ENCODE measurements at regions not wholly inside any gene's neighbourhood (a gene's known extent, or its start where the extent isn't known, plus 50 kb on each side); places are given as distances from the start of the nearest gene placed in this dataset.

DNA sequence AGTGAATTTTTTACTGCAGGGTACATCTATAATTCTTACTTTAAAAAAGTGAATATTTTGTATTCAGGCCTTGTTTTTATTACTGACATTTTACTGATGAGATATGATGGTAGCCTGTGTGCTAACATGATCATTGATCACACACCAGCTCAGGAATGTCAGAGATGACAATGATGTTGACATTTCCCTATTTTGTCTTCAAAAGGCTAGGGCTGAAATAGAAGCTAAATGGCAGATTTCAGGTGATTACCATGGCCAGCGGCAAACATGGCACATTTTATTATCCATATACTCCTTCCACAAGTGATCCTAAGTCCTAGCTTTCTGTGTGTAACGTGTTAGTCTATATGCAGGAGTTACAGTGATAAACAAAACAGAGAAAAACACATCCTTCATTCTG is 544.3 kb upstream of the MIR17HG start:
- no peaks in the 10 kb centered on the region for H3K27me3 ChIP-seq (ENCODE audit: control insufficient read depth in 1 of 2, insufficient read depth in 2 of 2, low read length in 2 of 2)
- H3K36me3 ChIP-seq (ENCODE audit: control insufficient read depth in 2 of 2, insufficient read depth in 2 of 2, low read length in 1 of 2) = no peaks in the 10 kb centered on the region
- no peak overlapping the region for H3K27ac ChIP-seq (ENCODE audit: low read depth in 2 of 2, low read length in 1 of 2)
- WGBS, 2 donors = 58 to 73% methylated on average over 2 of the region's 2 CpGs
- H3K4me1 ChIP-seq (ENCODE audit: control insufficient read depth in 2 of 2, insufficient read depth in 2 of 2, low read length in 1 of 2) = no peaks in the 10 kb centered on the region
- no peak overlapping the region for H3K4me3 ChIP-seq (ENCODE audit: low read depth in 1 of 2, low read length in 2 of 2)
- H3K9me3 ChIP-seq (ENCODE audit: control insufficient read depth in 2 of 2, insufficient read depth in 1 of 2, low read depth in 1 of 2, low read length in 1 of 2) = peaks cover 0 to 4% of the 10 kb centered on the region in 2 donors

DNA sequence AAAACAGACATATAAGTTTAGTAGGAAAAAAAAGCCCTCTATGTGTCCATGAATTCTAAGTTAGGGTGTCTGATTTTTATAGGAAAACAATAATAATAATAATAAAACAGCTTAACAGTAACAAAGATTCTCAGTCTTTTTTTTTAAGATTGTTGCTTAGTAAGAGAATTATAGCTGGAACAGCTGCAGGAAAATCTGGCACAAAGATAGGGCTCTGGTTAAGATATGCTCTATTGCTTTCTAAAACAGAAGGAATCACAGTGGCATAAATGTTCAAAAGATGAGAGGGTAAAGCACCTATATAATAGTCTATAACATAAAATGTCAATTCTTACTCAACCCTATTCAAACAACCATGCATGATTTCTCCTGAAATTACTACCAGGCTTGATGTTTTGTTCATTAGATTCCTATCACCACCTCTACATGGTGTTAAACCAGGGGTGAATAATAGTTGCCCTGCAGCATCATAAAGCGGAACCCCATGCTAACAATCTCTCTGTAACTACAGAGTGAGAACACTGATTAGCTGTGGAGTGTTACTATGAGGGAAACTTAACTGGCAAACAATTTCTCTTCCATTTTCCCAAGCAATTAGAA is 541.4 kb upstream of the MIR17HG start:
- no peaks in the 10 kb centered on the region for H3K36me3 ChIP-seq (ENCODE audit: control insufficient read depth in 2 of 2, insufficient read depth in 2 of 2, low read length in 1 of 2)
- H3K27ac ChIP-seq (ENCODE audit: low read depth in 2 of 2, low read length in 1 of 2) = no peak overlapping the region
- no peaks in the 10 kb centered on the region for H3K27me3 ChIP-seq (ENCODE audit: control insufficient read depth in 1 of 2, insufficient read depth in 2 of 2, low read length in 2 of 2)
- no peak overlapping the region for H3K4me3 ChIP-seq (ENCODE audit: low read depth in 1 of 2, low read length in 2 of 2)
- H3K4me1 ChIP-seq (ENCODE audit: control insufficient read depth in 2 of 2, insufficient read depth in 2 of 2, low read length in 1 of 2) = no peaks in the 10 kb centered on the region
- WGBS, 2 donors = 58 to 74% methylated on average over 1 of the region's 1 CpG
- peaks cover 0 to 4% of the 10 kb centered on the region in 2 donors for H3K9me3 ChIP-seq (ENCODE audit: control insufficient read depth in 2 of 2, insufficient read depth in 1 of 2, low read depth in 1 of 2, low read length in 1 of 2)

DNA sequence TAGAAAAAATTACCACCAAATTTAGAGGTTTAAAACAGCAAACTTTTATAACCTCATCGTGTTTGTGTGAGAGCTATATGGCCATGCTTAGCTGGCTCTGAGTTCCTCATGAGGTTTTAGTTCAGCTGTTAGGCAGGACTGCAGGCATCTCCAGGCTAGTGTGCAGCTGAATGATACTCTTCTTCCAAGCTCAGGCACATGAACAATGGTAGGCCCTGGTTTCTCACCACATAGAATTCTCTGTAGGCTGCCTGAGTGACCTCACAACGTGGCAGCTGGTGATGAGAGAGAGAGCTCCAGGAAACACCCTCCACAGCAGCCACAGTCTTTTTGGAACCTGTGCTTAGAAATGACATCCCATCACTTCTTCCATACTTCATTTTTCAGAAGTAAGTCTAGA is 540.6 kb upstream of the MIR17HG start:
- Histone ChIP-seq H3K36me3 (ENCODE audit: control insufficient read depth in 2 of 2, insufficient read depth in 2 of 2, low read length in 1 of 2) (no peaks in the 10 kb centered on the region), H3K27me3 (ENCODE audit: control insufficient read depth in 1 of 2, insufficient read depth in 2 of 2, low read length in 2 of 2) (no peaks in the 10 kb centered on the region), H3K9me3 (ENCODE audit: control insufficient read depth in 2 of 2, insufficient read depth in 1 of 2, low read depth in 1 of 2, low read length in 1 of 2) (peaks cover 0 to 4% of the 10 kb centered on the region in 2 donors), H3K4me1 (ENCODE audit: control insufficient read depth in 2 of 2, insufficient read depth in 2 of 2, low read length in 1 of 2) (no peaks in the 10 kb centered on the region), H3K27ac (ENCODE audit: low read depth in 2 of 2, low read length in 1 of 2) (no peak overlapping the region), H3K4me3 (ENCODE audit: low read depth in 1 of 2, low read length in 2 of 2) (no peak overlapping the region)
- 65 to 68% methylated on average over 2 of the region's 2 CpGs for WGBS, 2 donors

DNA sequence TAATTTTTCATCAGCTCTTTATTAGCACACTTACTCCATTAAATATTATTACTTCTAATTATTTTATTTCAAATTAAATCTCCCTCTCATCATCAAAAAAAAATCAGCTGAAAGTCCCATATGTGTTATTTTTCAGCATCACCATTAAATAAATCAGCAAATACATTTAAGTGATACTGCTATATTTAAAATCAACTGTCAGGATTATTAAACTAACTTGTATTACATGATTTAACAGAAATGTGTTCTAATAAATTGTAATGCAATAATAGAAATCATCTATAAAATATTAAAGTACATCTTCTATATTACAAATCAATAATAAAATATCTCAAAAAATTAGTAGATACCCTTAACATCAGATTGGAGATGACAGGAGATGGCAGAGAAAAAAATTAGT is 538.6 kb upstream of the MIR17HG start:
- Histone ChIP-seq H3K27me3 (ENCODE audit: control insufficient read depth in 1 of 2, insufficient read depth in 2 of 2, low read length in 2 of 2) (no peaks in the 10 kb centered on the region), H3K36me3 (ENCODE audit: control insufficient read depth in 2 of 2, insufficient read depth in 2 of 2, low read length in 1 of 2) (no peaks in the 10 kb centered on the region), H3K4me1 (ENCODE audit: control insufficient read depth in 2 of 2, insufficient read depth in 2 of 2, low read length in 1 of 2) (no peaks in the 10 kb centered on the region), H3K9me3 (ENCODE audit: control insufficient read depth in 2 of 2, insufficient read depth in 1 of 2, low read depth in 1 of 2, low read length in 1 of 2) (peaks cover 2 to 11% of the 10 kb centered on the region in 2 donors), H3K4me3 (ENCODE audit: low read depth in 1 of 2, low read length in 2 of 2) (no peak overlapping the region), H3K27ac (ENCODE audit: low read depth in 2 of 2, low read length in 1 of 2) (no peak overlapping the region)

DNA sequence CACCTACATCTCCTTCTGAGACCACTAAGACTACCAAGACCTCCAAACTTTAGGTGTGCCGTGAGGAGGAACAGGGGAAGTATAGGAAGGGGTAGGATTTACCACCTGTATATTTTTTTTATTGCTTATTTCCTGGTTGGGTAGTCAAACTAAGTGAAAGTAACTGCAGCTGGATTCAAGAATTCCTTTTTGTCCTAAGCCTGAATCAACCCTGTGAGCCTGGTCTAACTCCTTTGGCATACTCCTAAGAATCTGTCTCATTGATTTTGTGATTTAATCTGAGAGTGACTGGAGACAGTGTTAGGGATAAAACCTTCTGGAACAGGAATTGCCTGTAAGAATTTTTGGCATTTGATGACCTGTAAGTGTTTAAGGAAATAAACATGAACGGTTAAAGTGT is 523.5 kb upstream of the MIR17HG start:
- Histone ChIP-seq H3K36me3 (ENCODE audit: control insufficient read depth in 2 of 2, insufficient read depth in 2 of 2, low read length in 1 of 2) (no peaks in the 10 kb centered on the region), H3K9me3 (ENCODE audit: control insufficient read depth in 2 of 2, insufficient read depth in 1 of 2, low read depth in 1 of 2, low read length in 1 of 2) (no peaks in the 10 kb centered on the region), H3K4me1 (ENCODE audit: control insufficient read depth in 2 of 2, insufficient read depth in 2 of 2, low read length in 1 of 2) (no peaks in the 10 kb centered on the region), H3K27me3 (ENCODE audit: control insufficient read depth in 1 of 2, insufficient read depth in 2 of 2, low read length in 2 of 2) (no peaks in the 10 kb centered on the region), H3K27ac (ENCODE audit: low read depth in 2 of 2, low read length in 1 of 2) (no peak overlapping the region), H3K4me3 (ENCODE audit: low read depth in 1 of 2, low read length in 2 of 2) (no peak overlapping the region)
- WGBS, 2 donors = 30 to 38% methylated on average over 2 of the region's 2 CpGs

DNA sequence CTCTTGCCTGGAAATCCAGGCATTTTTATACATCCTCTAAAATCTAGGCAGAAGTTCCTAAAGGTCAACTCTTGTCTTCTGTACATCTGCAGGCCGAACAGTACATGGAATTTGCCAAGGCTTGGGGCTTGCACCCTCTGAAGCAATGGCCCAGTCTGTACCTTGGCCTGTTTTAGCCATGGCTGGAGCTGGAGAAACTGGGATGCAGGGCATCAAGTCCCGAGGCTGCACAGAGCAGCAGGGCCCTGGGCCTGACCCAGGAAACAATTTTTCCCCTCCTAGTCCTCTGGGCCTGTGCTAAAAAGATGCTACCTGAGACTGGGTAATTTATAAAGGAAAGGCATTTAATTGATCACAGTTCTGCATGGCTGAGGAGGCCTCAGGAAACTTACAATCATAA is 520.8 kb upstream of the MIR17HG start:
- 78 to 82% methylated on average over 2 of the region's 2 CpGs for WGBS, 2 donors
- no peaks in the 10 kb centered on the region for H3K4me1 ChIP-seq (ENCODE audit: control insufficient read depth in 2 of 2, insufficient read depth in 2 of 2, low read length in 1 of 2)
- no peaks in the 10 kb centered on the region for H3K27me3 ChIP-seq (ENCODE audit: control insufficient read depth in 1 of 2, insufficient read depth in 2 of 2, low read length in 2 of 2)
- H3K9me3 ChIP-seq (ENCODE audit: control insufficient read depth in 2 of 2, insufficient read depth in 1 of 2, low read depth in 1 of 2, low read length in 1 of 2) = no peaks in the 10 kb centered on the region
- no peak overlapping the region for H3K4me3 ChIP-seq (ENCODE audit: low read depth in 1 of 2, low read length in 2 of 2)
- no peak overlapping the region for H3K27ac ChIP-seq (ENCODE audit: low read depth in 2 of 2, low read length in 1 of 2)
- no peaks in the 10 kb centered on the region for H3K36me3 ChIP-seq (ENCODE audit: control insufficient read depth in 2 of 2, insufficient read depth in 2 of 2, low read length in 1 of 2)

DNA sequence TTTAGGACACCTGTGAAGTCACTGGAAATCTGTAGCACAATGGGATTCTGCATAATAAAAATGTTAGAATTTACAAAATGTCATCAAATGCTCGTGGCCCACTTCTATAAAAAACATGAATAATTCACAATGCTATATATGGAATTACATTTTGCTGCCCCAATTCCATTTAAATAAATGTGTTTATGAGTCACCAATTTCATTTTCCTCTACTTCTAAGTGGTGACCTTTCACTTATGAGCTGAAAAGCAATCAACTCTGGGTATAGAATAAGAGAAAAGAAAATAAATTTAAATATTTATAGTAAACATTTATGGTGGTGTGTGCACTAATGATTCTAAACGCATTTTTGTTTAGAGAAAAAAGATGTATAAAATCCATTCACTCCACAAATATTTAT is 516.7 kb upstream of the MIR17HG start:
- 53% methylated on average over 2 of the region's 2 CpGs for WGBS, 2 donors
- no peaks in the 10 kb centered on the region for H3K27me3 ChIP-seq (ENCODE audit: control insufficient read depth in 1 of 2, insufficient read depth in 2 of 2, low read length in 2 of 2)

DNA sequence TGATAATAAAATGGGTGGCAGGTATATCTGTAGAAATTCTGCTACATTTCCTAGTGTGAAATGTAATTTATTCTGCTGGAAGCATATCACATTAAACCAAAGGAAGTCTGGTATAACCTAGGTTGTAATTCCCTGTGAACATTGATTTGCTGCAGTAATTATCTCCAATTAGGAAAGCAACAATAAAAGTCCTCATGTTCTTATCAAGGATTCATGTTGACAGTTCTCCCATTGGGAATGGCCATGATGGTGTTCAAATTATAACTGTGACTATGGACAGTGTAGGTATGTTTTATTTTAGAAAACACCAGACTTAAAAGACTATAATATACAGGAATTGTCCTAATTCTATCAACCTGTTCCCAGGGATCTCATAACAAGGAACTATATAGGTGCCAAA is 513.5 kb upstream of the MIR17HG start:
- Histone ChIP-seq H3K4me3 (ENCODE audit: low read depth in 1 of 2, low read length in 2 of 2) (no peak overlapping the region), H3K36me3 (ENCODE audit: control insufficient read depth in 2 of 2, insufficient read depth in 2 of 2, low read length in 1 of 2) (no peaks in the 10 kb centered on the region), H3K27me3 (ENCODE audit: control insufficient read depth in 1 of 2, insufficient read depth in 2 of 2, low read length in 2 of 2) (no peaks in the 10 kb centered on the region), H3K27ac (ENCODE audit: low read depth in 2 of 2, low read length in 1 of 2) (no peak overlapping the region), H3K4me1 (ENCODE audit: control insufficient read depth in 2 of 2, insufficient read depth in 2 of 2, low read length in 1 of 2) (no peaks in the 10 kb centered on the region), H3K9me3 (ENCODE audit: control insufficient read depth in 2 of 2, insufficient read depth in 1 of 2, low read depth in 1 of 2, low read length in 1 of 2) (no peaks in the 10 kb centered on the region)

More for the DNA sequence above, 516.7 kb upstream of the MIR17HG start:
- Histone ChIP-seq H3K4me3 (ENCODE audit: low read depth in 1 of 2, low read length in 2 of 2) (no peak overlapping the region), H3K36me3 (ENCODE audit: control insufficient read depth in 2 of 2, insufficient read depth in 2 of 2, low read length in 1 of 2) (no peaks in the 10 kb centered on the region), H3K4me1 (ENCODE audit: control insufficient read depth in 2 of 2, insufficient read depth in 2 of 2, low read length in 1 of 2) (no peaks in the 10 kb centered on the region), H3K27ac (ENCODE audit: low read depth in 2 of 2, low read length in 1 of 2) (no peak overlapping the region), H3K9me3 (ENCODE audit: control insufficient read depth in 2 of 2, insufficient read depth in 1 of 2, low read depth in 1 of 2, low read length in 1 of 2) (no peaks in the 10 kb centered on the region)

DNA sequence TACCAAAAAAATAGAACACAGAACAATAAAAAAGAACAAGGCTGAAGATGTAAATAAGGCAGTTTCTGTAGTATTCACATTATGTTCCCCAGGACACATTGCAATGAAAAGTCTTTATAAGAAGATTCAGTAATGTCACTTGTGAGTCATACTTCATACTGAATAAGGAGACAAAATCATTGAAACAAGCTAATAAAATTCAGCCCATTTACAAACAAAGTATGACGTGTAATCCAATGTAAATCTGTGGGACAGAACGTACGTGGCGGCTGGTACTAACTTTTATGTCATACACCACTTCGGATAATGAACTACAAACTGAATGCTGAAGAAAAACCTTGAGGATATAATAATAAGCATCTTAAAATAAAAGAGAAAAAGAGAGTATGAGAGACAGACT is 512.8 kb upstream of the MIR17HG start:
- no peaks in the 10 kb centered on the region for H3K27me3 ChIP-seq (ENCODE audit: control insufficient read depth in 1 of 2, insufficient read depth in 2 of 2, low read length in 2 of 2)
- no peak overlapping the region for H3K4me3 ChIP-seq (ENCODE audit: low read depth in 1 of 2, low read length in 2 of 2)
- no peaks in the 10 kb centered on the region for H3K36me3 ChIP-seq (ENCODE audit: control insufficient read depth in 2 of 2, insufficient read depth in 2 of 2, low read length in 1 of 2)
- no peak overlapping the region for H3K27ac ChIP-seq (ENCODE audit: low read depth in 2 of 2, low read length in 1 of 2)
- H3K4me1 ChIP-seq (ENCODE audit: control insufficient read depth in 2 of 2, insufficient read depth in 2 of 2, low read length in 1 of 2) = no peaks in the 10 kb centered on the region
- H3K9me3 ChIP-seq (ENCODE audit: control insufficient read depth in 2 of 2, insufficient read depth in 1 of 2, low read depth in 1 of 2, low read length in 1 of 2) = no peaks in the 10 kb centered on the region
- 93 to 95% methylated on average over 5 of the region's 5 CpGs for WGBS, 2 donors

DNA sequence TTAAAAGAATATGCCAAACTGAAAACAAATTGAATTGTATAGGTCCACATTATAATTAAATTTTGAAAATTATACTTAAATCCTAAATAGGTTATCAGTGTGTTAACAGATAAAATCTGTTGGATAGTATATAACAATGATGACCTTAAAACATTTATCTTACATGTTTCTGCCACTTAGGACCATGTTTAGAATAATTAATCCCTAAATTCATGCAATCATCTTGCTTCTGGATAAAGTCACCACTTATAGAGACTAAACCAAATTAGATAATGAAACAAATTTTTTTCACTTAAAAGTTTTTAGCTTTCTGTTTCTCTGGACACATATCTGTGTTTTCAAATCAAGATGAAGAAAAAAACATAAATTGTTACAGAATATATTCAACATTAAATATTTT is 511.7 kb upstream of the MIR17HG start:
- Histone ChIP-seq H3K27ac (ENCODE audit: low read depth in 2 of 2, low read length in 1 of 2) (no peak overlapping the region), H3K4me3 (ENCODE audit: low read depth in 1 of 2, low read length in 2 of 2) (no peak overlapping the region), H3K27me3 (ENCODE audit: control insufficient read depth in 1 of 2, insufficient read depth in 2 of 2, low read length in 2 of 2) (no peaks in the 10 kb centered on the region), H3K4me1 (ENCODE audit: control insufficient read depth in 2 of 2, insufficient read depth in 2 of 2, low read length in 1 of 2) (no peaks in the 10 kb centered on the region), H3K9me3 (ENCODE audit: control insufficient read depth in 2 of 2, insufficient read depth in 1 of 2, low read depth in 1 of 2, low read length in 1 of 2) (no peaks in the 10 kb centered on the region), H3K36me3 (ENCODE audit: control insufficient read depth in 2 of 2, insufficient read depth in 2 of 2, low read length in 1 of 2) (no peaks in the 10 kb centered on the region)

Measured in esophagus (tissue), 2 donors.